Ovary (tissue), 7 donors: ENCODE measurements at regions not wholly inside any gene's neighbourhood (a gene's known extent, or its start where the extent isn't known, plus 50 kb on each side); places are given as distances from the start of the nearest gene placed in this dataset.

Experiments
- DNase-seq, 5 donors: peaks; one replicate each; pipeline ENCODE4 v3.0.0-alpha.2; 2019 to 2020
- H3K27ac ChIP-seq, 2 donors: fragments of 200-600 bp; one replicate each; pipeline versions ENCODE4 v1.5.1 to v1.8.0; 2019 to 2022
- H3K27me3 ChIP-seq: fragments of 200-600 bp; one replicate; pipeline ENCODE4 v1.8.0; 2022
- H3K36me3 ChIP-seq: fragments of 200-600 bp; sonication (generic); one replicate; pipeline ENCODE4 v1.5.1; 2019
- H3K4me1 ChIP-seq: one replicate; pipeline ENCODE4 v1.8.1; 2013; ENCODE audit warnings: mild to moderate bottlenecking, moderate library complexity; ENCODE audit not compliant: insufficient read depth
- H3K4me3 ChIP-seq: fragments of 200-600 bp; sonication (generic); one replicate; pipeline ENCODE4 v1.5.1; 2017
- H3K9me3 ChIP-seq, 2 donors: fragments of 200-600 bp in 1 of 2; sonication (generic) in 1 of 2; one replicate each; pipeline versions ENCODE4 v1.5.1 to v1.8.1; 2013 to 2019; ENCODE audit warnings: mild to moderate bottlenecking in 1 of 2, moderate library complexity in 1 of 2
- CTCF ChIP-seq, 3 donors: fragments of 450-650 bp in 2 of 3; fragments of 200-600 bp in 1 of 3; IDR thresholded peaks; one replicate each; pipeline versions ENCODE4 v1.5.1 to v1.8.0; 2016 to 2022; ENCODE audit warnings: antibody characterized with exemption in 3 of 3, mild to moderate bottlenecking in 1 of 3
- EP300 ChIP-seq: sonication (generic); formaldehyde crosslinking; IDR thresholded peaks from one replicate; pipeline ENCODE4 v1.6.1; 2017; ENCODE audit warnings: antibody characterized with exemption
- POLR2A ChIP-seq: fragments of 450-650 bp; IDR thresholded peaks from one replicate; pipeline ENCODE4 v1.6.1; 2017; ENCODE audit warnings: antibody characterized with exemption, mild to moderate bottlenecking, moderate library complexity
- WGBS, 3 donors: extraction: QIAGEN DNeasy Blood & Tissue Kit in 1 of 3; methylation state at CpG; one replicate each; pipeline versions ENCODE4 v1.1.5 to v1.1.7; 2013 to 2017; 5-methylcytosine and 5-hydroxymethylcytosine counted together
- intact Hi-C, 4 donors: fragments of 100-400 bp; cut with DNase I; formaldehyde crosslinking; loops; one replicate each; pipeline versions ENCODE4 v1.11.0 to v1.15.1; 2022 to 2023
- donor health status: DM: no; HTN: no; CAD: no; lungs with moderate emphysema.
- donor health status: DM: no; HTN: no; CAD: no.
- donor health status: Bipolar disorder and iron deficiency.
- donor health status: DM: no; HTN: no; CAD: no.
- donor health status: DM: yes; HTN: yes; CAD: no.

GRCh38 chr2:8064603-8065002 lies 617.3 kb upstream of the ID2 start:
- no peak for DNase-seq
- 94 to 98% (median 95%) methylated on average over 5 of the region's 5 CpGs for WGBS, 3 donors
- TF ChIP-seq CTCF (IDR thresholded peaks at IDR 0.05), result no peak
- TF ChIP-seq POLR2A, result no peak
- no peak for TF ChIP-seq EP300
- no peaks in the 10 kb centered on the region for H3K4me1 ChIP-seq
- H3K27ac ChIP-seq, result no peak overlapping the region
- no peak overlapping the region for H3K4me3 ChIP-seq
- no peaks in the 10 kb centered on the region for H3K9me3 ChIP-seq
- no peaks in the 10 kb centered on the region for H3K27me3 ChIP-seq
- intact Hi-C loops, result no loop called here
- no peaks in the 10 kb centered on the region for H3K36me3 ChIP-seq

- TF ChIP-seq POLR2A (no peak), CTCF (IDR thresholded peaks at IDR 0.05) (no peak), EP300 (no peak)
- intact Hi-C loops, result no loop called here
Observed at GRCh38 chr2:8065191-8065590, 616.7 kb upstream of the ID2 start.

GRCh38 chr2:8067784-8068336 lies 614.0 kb upstream of the ID2 start:
- Histone ChIP-seq H3K27ac (no peak overlapping the region), H3K4me1 (no peaks in the 10 kb centered on the region), H3K9me3 (no peaks in the 10 kb centered on the region), H3K27me3 (no peaks in the 10 kb centered on the region), H3K4me3 (no peak overlapping the region), H3K36me3 (no peaks in the 10 kb centered on the region)
- WGBS, 3 donors, result 65 to 77% (median 69%) methylated on average over 15 of the region's 15 CpGs
- intact Hi-C loops, result no loop called here
- TF ChIP-seq EP300, result no peak
- no peak for TF ChIP-seq POLR2A
- no peak for TF ChIP-seq CTCF (IDR thresholded peaks at IDR 0.05)
- no peak for DNase-seq

More at GRCh38 chr2:8065191-8065590, 616.7 kb upstream of the ID2 start:
- no peak for DNase-seq
- Histone ChIP-seq H3K27ac (no peak overlapping the region), H3K9me3 (no peaks in the 10 kb centered on the region), H3K4me3 (no peak overlapping the region), H3K36me3 (no peaks in the 10 kb centered on the region), H3K27me3 (no peaks in the 10 kb centered on the region), H3K4me1 (no peaks in the 10 kb centered on the region)
- 93 to 100% (median 98%) methylated on average over 1 of the region's 1 CpG for WGBS, 3 donors

GRCh38 chr2:8072907-8073306 lies 608.9 kb upstream of the ID2 start:
- Histone ChIP-seq H3K27me3 (no peaks in the 10 kb centered on the region), H3K4me1 (no peaks in the 10 kb centered on the region), H3K27ac (no peak overlapping the region), H3K9me3 (no peaks in the 10 kb centered on the region), H3K4me3 (no peak overlapping the region), H3K36me3 (no peaks in the 10 kb centered on the region)
- intact Hi-C loops, result no loop called here
- no peak for DNase-seq
- 67 to 83% (median 69%) methylated on average over 1 of the region's 1 CpG for WGBS, 3 donors
- TF ChIP-seq POLR2A (no peak), EP300 (no peak), CTCF (IDR thresholded peaks at IDR 0.05) (no peak)
